GM23338 (cell line): ENCODE measurements at regions not wholly inside any gene's neighbourhood (a gene's known extent, or its start where the extent isn't known, plus 50 kb on each side); places are given as distances from the start of the nearest gene placed in this dataset.
"Not testable (repeated sequence)": the region's sequence is repeated elsewhere in the genome, so short reads cannot be mapped to it uniquely, and the experiment has no call there.

ENCODE experiments used
- ATAC-seq: fragments of 200-7000 bp; cut with Tn5 transposase; 3 replicates; pipeline ENCODE4 v1.9.1; 2020
- DNase-seq: peaks from one replicate; pipeline ENCODE4 v3.0.0-alpha.2; 2015; ENCODE audit warnings: low spot score
- H2AFZ ChIP-seq: fragments of 200-600 bp; sonication (generic); 2 replicates; pipeline ENCODE4 v1.8.0; 2016; ENCODE audit warnings: antibody characterized with exemption, mild to moderate bottlenecking, moderate library complexity
- H3F3A ChIP-seq: fragments of 200-600 bp; sonication (generic); replicated peaks from 2 replicates; pipeline ENCODE4 v1.8.0; 2017; ENCODE audit warnings: antibody characterized with exemption, mixed run types, low read depth
- H3K27ac ChIP-seq: fragments of 200-600 bp; sonication (generic); 2 replicates; pipeline ENCODE4 v1.6.1; 2016; ENCODE audit warnings: low read depth
- H3K27me3 ChIP-seq: fragments of 200-600 bp; sonication (generic); 2 replicates; pipeline ENCODE4 v1.8.0; 2016; ENCODE audit warnings: mild to moderate bottlenecking, mixed run types, moderate library complexity; ENCODE audit not compliant: insufficient read depth
- H3K36me3 ChIP-seq: fragments of 200-600 bp; sonication (generic); 2 replicates; pipeline ENCODE4 v1.8.0; 2016; ENCODE audit warnings: mild to moderate bottlenecking; ENCODE audit not compliant: insufficient read depth
- H3K4me1 ChIP-seq: fragments of 200-600 bp; sonication (generic); 2 replicates; pipeline ENCODE4 v1.8.0; 2016; ENCODE audit warnings: mild to moderate bottlenecking, moderate library complexity; ENCODE audit not compliant: insufficient read depth
- H3K4me2 ChIP-seq: fragments of 200-600 bp; sonication (generic); 2 replicates; pipeline ENCODE4 v1.7.1; 2017; ENCODE audit warnings: mixed run types
- H3K4me3 ChIP-seq: fragments of 200-600 bp; sonication (generic); 2 replicates; pipeline ENCODE4 v1.6.1; 2016; ENCODE audit warnings: mixed run types
- H3K79me2 ChIP-seq: fragments of 200-600 bp; sonication (generic); replicated peaks from 2 replicates; pipeline ENCODE4 v1.8.0; 2017; ENCODE audit warnings: mild to moderate bottlenecking; ENCODE audit not compliant: insufficient read depth
- H3K9me2 ChIP-seq: fragments of 200-600 bp; sonication (generic); 2 replicates; pipeline ENCODE4 v1.8.0; 2017; ENCODE audit not compliant: insufficient read depth
- H4K20me1 ChIP-seq: fragments of 200-600 bp; sonication (generic); replicated peaks from 2 replicates; pipeline ENCODE4 v1.8.0; 2017; ENCODE audit warnings: mild to moderate bottlenecking; ENCODE audit not compliant: insufficient read depth
- H3K27ac Mint-ChIP-seq: 2 replicates; pipeline ENCODE4 v1.8.0; 2020; ENCODE audit warnings: inconsistent platforms, mild to moderate bottlenecking, moderate library complexity, mixed read lengths
- H3K27me3 Mint-ChIP-seq: 3 replicates; pipeline ENCODE4 v1.8.0; 2022; ENCODE audit warnings: low read depth, mild to moderate bottlenecking, moderate library complexity, mixed read lengths, inconsistent platforms; ENCODE audit not compliant: insufficient read depth, poor library complexity
- H3K36me3 Mint-ChIP-seq: 3 replicates; pipeline ENCODE4 v1.8.0; 2021; ENCODE audit warnings: low read depth, mild to moderate bottlenecking, inconsistent platforms, moderate library complexity, mixed read lengths
- H3K4me1 Mint-ChIP-seq: 3 replicates; pipeline ENCODE4 v1.8.0; 2020; ENCODE audit warnings: mild to moderate bottlenecking, inconsistent platforms, mixed read lengths
- H3K4me3 Mint-ChIP-seq: 3 replicates; pipeline ENCODE4 v1.8.0; 2021; ENCODE audit warnings: moderate library complexity, mild to moderate bottlenecking, inconsistent platforms, mixed read lengths
- H3K9me3 Mint-ChIP-seq: 3 replicates; pipeline ENCODE4 v1.8.0; 2020; ENCODE audit warnings: moderate library complexity, mild to moderate bottlenecking, inconsistent platforms, mixed read lengths
- CTCF ChIP-seq, 2 experiments: fragments of 200-600 bp in 1 of 2; sonication (generic) in 1 of 2; conservative IDR thresholded peaks; 2 replicates each; pipeline versions ENCODE4 v1.5.1 to v1.6.1; 2016 to 2017; ENCODE audit warnings: antibody characterized with exemption in 2 of 2, low read depth in 2 of 2, mild to moderate bottlenecking in 2 of 2, moderate library complexity in 1 of 2
- EZH2phosphoT487 ChIP-seq: fragments of 200-600 bp; sonication (generic); IDR thresholded peaks from one replicate; pipeline ENCODE4 v1.8.1; 2018; ENCODE audit warnings: antibody characterized with exemption; ENCODE audit not compliant: unreplicated experiment
- NANOG ChIP-seq: IDR thresholded peaks from 2 replicates; pipeline ENCODE4 v1.6.1; 2016; ENCODE audit warnings: antibody characterized with exemption, borderline replicate concordance
- POLR2AphosphoS5 ChIP-seq: IDR thresholded peaks from 2 replicates; pipeline ENCODE4 v1.6.1; 2016; ENCODE audit warnings: antibody characterized with exemption, low read depth
- ZNF462 ChIP-seq: fragments of 250-450 bp; sonication (Bioruptor Pico); IDR thresholded peaks from 2 replicates; pipeline ENCODE4 v1.5.0; 2020; ENCODE audit warnings: mild to moderate bottlenecking, moderate library complexity

GRCh38 chr5:39687924-39688323 is 263.1 kb upstream of the DAB2 start:
- H2AFZ ChIP-seq, ATAC-seq, H3F3A ChIP-seq, H3K4me3 ChIP-seq, H3K9me2 ChIP-seq, H3K27me3 ChIP-seq, H3K4me1 ChIP-seq, H3K4me3 Mint-ChIP-seq, DNase-seq, H3K27me3 Mint-ChIP-seq, H3K27ac Mint-ChIP-seq, H3K27ac ChIP-seq, H3K36me3 ChIP-seq, H3K4me1 Mint-ChIP-seq, H3K79me2 ChIP-seq, H3K4me2 ChIP-seq, H4K20me1 ChIP-seq: not testable (repeated sequence)
- Mint-ChIP-seq H3K36me3 (peaks cover 19% of the 10 kb centered on the region), H3K9me3 (peaks cover 38% of the 10 kb centered on the region)

- H3K27me3 Mint-ChIP-seq, result no peaks in the 10 kb centered on the region
- Histone ChIP-seq H3K4me3 (no peak overlapping the region), H3K9me2 (no peaks in the 10 kb centered on the region), H3K36me3 (no peaks in the 10 kb centered on the region), H2AFZ (no peak overlapping the region), H3K79me2 (no peaks in the 10 kb centered on the region), H3K4me2 (no peak overlapping the region), H3K27me3 (no peaks in the 10 kb centered on the region), H3K4me1 (no peaks in the 10 kb centered on the region), H4K20me1 (no peaks in the 10 kb centered on the region), H3F3A (no peaks in the 10 kb centered on the region), H3K27ac (no peak overlapping the region)
- H3K4me1 Mint-ChIP-seq, result peaks cover 7% of the 10 kb centered on the region; the same call in 2 of the 3 replicates
- H3K27ac Mint-ChIP-seq, result no peak overlapping the region
- no peak for ATAC-seq
- peaks cover 2% of the 10 kb centered on the region; the same call in 1 of the 3 replicates for H3K36me3 Mint-ChIP-seq
- H3K9me3 Mint-ChIP-seq, result peaks cover 6% of the 10 kb centered on the region; the same call in 1 of the 3 replicates
- H3K4me3 Mint-ChIP-seq, result no peak overlapping the region
- TF ChIP-seq POLR2AphosphoS5 (no peak), EZH2phosphoT487 (no peak), CTCF (conservative IDR thresholded peaks at IDR 0.05; ENCODE audit: low read depth in 2 of 2) (no peak), NANOG (no peak), ZNF462 (no peak)
- no peak for DNase-seq
These were observed 255.4 kb upstream of the DAB2 start for GRCh38 chr5:39680213-39680612.
